H1 (cell line): ENCODE measurements at regions not wholly inside any gene's neighbourhood (a gene's known extent, or its start where the extent isn't known, plus 50 kb on each side); places are given as distances from the start of the nearest gene placed in this dataset.

ENCODE experiments used
- CTCF ChIA-PET: fragments of 300-600 bp; sonication (Branson Sonifier 250); formaldehyde crosslinking; loops from one replicate; lab custom pipeline; 2021; ENCODE audit not compliant: partially characterized antibody; lab: Charles Lee
- POLR2A ChIA-PET: fragments of 300-600 bp; sonication (Branson Sonifier 250); formaldehyde crosslinking; loops from one replicate; lab custom pipeline; 2021; ENCODE audit warnings: inconsistent platforms; ENCODE audit not compliant: partially characterized antibody; lab: Charles Lee
- DNase-seq, 2 experiments: peaks; one replicate each; pipeline versions ENCODE4 v3.0.0 to v3.0.0-alpha.2; 2010 to 2022; ENCODE audit warnings: low spot score in 2 of 2, low read depth in 1 of 2, mixed read lengths in 1 of 2
- FAIRE-seq: peaks from 2 replicates; lab custom pipeline; 2011; peaks lifted over from hg19 to GRCh38; lab: Jason Lieb, UNC
- H2AFZ ChIP-seq: 2 replicates; pipeline ENCODE4 v1.8.1; 2012; ENCODE audit warnings: low read length, inconsistent platforms
- H2AK5ac ChIP-seq: 2 replicates; pipeline ENCODE4 v1.6.1; 2013; ENCODE audit warnings: low read depth, low read length
- H2BK120ac ChIP-seq: replicated peaks from 2 replicates; pipeline ENCODE3; 2013; ENCODE audit warnings: low read depth, low read length, inconsistent platforms
- H2BK12ac ChIP-seq: 2 replicates; pipeline ENCODE4 v1.6.1; 2013; ENCODE audit warnings: low read depth, low read length
- H2BK15ac ChIP-seq: 2 replicates; pipeline ENCODE4 v1.6.1; 2013; ENCODE audit warnings: low read length
- H2BK20ac ChIP-seq: 2 replicates; pipeline ENCODE4 v1.6.1; 2013; ENCODE audit warnings: low read length
- H2BK5ac ChIP-seq: 2 replicates; pipeline ENCODE4 v1.6.1; 2013; ENCODE audit warnings: low read depth, low read length
- H3K14ac ChIP-seq: 2 replicates; pipeline ENCODE4 v1.6.1; 2013; ENCODE audit warnings: inconsistent platforms; ENCODE audit not compliant: insufficient read length
- H3K18ac ChIP-seq: 2 replicates; pipeline ENCODE4 v1.6.1; 2013; ENCODE audit warnings: low read length; ENCODE audit errors: extremely low read depth
- H3K23ac ChIP-seq: 2 replicates; pipeline ENCODE4 v1.6.1; 2013; ENCODE audit warnings: inconsistent platforms; ENCODE audit not compliant: insufficient read length
- H3K23me2 ChIP-seq: 2 replicates; pipeline ENCODE4 v1.6.1; 2013; ENCODE audit warnings: low read depth, low read length
- H3K27ac ChIP-seq: 2 replicates; pipeline ENCODE4 v1.6.1; 2011; ENCODE audit warnings: low read depth, low read length, inconsistent platforms
- H3K27me3 ChIP-seq, 4 experiments: replicated peaks in 1 of 4; 1 replicate in 1 of 4; 2 replicates in 3 of 4; pipeline versions ENCODE4 v1.6.1 to v1.8.1; 2011 to 2013; ENCODE audit warnings: low read length in 3 of 4, mild to moderate bottlenecking in 3 of 4, inconsistent platforms in 2 of 4, mixed read lengths in 2 of 4, moderate library complexity in 1 of 4; ENCODE audit not compliant: control insufficient read depth in 3 of 4, insufficient read depth in 3 of 4; ENCODE audit errors: extremely low read depth in 1 of 4
- H3K36me3 ChIP-seq, 4 experiments: 2 replicates each; pipeline versions ENCODE4 v1.6.1 to v1.8.1; 2011 to 2013; ENCODE audit warnings: mild to moderate bottlenecking in 4 of 4, low read length in 3 of 4, moderate library complexity in 2 of 4, control low read depth in 1 of 4, inconsistent platforms in 1 of 4; ENCODE audit not compliant: insufficient read depth in 4 of 4, control insufficient read depth in 2 of 4
- H3K4ac ChIP-seq: replicated peaks from 2 replicates; pipeline ENCODE3; 2013; ENCODE audit warnings: low read length, low read depth, mixed read lengths, inconsistent platforms; ENCODE audit not compliant: insufficient read length
- H3K4me1 ChIP-seq, 4 experiments: replicated peaks in 1 of 4; 1 replicate in 1 of 4; 2 replicates in 3 of 4; pipeline versions ENCODE4 v1.6.1 to v1.8.1; 2011 to 2013; ENCODE audit warnings: low read length in 3 of 4, inconsistent platforms in 2 of 4, mixed read lengths in 1 of 4; ENCODE audit not compliant: insufficient read depth in 4 of 4, control insufficient read depth in 3 of 4
- H3K4me2 ChIP-seq, 2 experiments: 2 replicates each; pipeline versions ENCODE4 v1.6.1 to v1.8.1; 2011 to 2013; ENCODE audit warnings: low read depth in 2 of 2, low read length in 2 of 2, control low read depth in 1 of 2, inconsistent platforms in 1 of 2, mild to moderate bottlenecking in 1 of 2; ENCODE audit not compliant: insufficient read depth in 1 of 2
- H3K4me3 ChIP-seq, 4 experiments: fragments of 200-600, 300-600 bp in 1 of 4; sonication (generic), shearing (Covaris generic), sonication (Bioruptor Twin) in 1 of 4; 2 replicates each; pipeline versions ENCODE4 v1.5.1 to v1.8.1; 2011 to 2016; ENCODE audit warnings: low read length in 4 of 4, low read depth in 3 of 4, control low read depth in 2 of 4, inconsistent platforms in 2 of 4, mild to moderate bottlenecking in 2 of 4, mixed read lengths in 1 of 4, moderate library complexity in 1 of 4; ENCODE audit not compliant: insufficient read depth in 2 of 4; ENCODE audit errors: extremely low read depth in 1 of 4
- H3K56ac ChIP-seq: replicated peaks from 2 replicates; pipeline ENCODE3; 2013; ENCODE audit warnings: low read depth, mild to moderate bottlenecking, mixed read lengths, low read length, inconsistent platforms; ENCODE audit not compliant: insufficient read length
- H3K79me1 ChIP-seq: 2 replicates; pipeline ENCODE4 v1.6.1; 2013; ENCODE audit warnings: low read depth, low read length, control low read depth
- H3K79me2 ChIP-seq, 2 experiments: 2 replicates each; pipeline versions ENCODE4 v1.6.1 to v1.8.1; 2012 to 2013; ENCODE audit warnings: low read length in 2 of 2, mild to moderate bottlenecking in 2 of 2, inconsistent platforms in 1 of 2; ENCODE audit not compliant: insufficient read depth in 2 of 2, control insufficient read depth in 1 of 2
- H3K9ac ChIP-seq, 4 experiments: replicated peaks in 1 of 4; 1 replicate in 1 of 4; 2 replicates in 3 of 4; pipeline versions ENCODE4 v1.6.1 to v1.8.1; 2011 to 2013; ENCODE audit warnings: low read depth in 3 of 4, low read length in 3 of 4, control low read depth in 2 of 4, mild to moderate bottlenecking in 2 of 4, moderate library complexity in 2 of 4, inconsistent platforms in 1 of 4; ENCODE audit errors: extremely low read depth in 1 of 4
- H3K9me3 ChIP-seq, 2 experiments: 2 replicates each; pipeline versions ENCODE4 v1.6.1 to v1.8.1; 2012 to 2013; ENCODE audit warnings: mild to moderate bottlenecking in 2 of 2, moderate library complexity in 2 of 2, control low read depth in 1 of 2, inconsistent platforms in 1 of 2, low read depth in 1 of 2, low read length in 1 of 2, mixed read lengths in 1 of 2; ENCODE audit not compliant: insufficient read depth in 2 of 2
- H4K20me1 ChIP-seq, 2 experiments: replicated peaks in 1 of 2; 2 replicates each; pipeline versions ENCODE3 to v1.8.1; 2011 to 2013; ENCODE audit warnings: inconsistent platforms in 2 of 2, low read length in 2 of 2, mild to moderate bottlenecking in 1 of 2; ENCODE audit not compliant: insufficient read depth in 2 of 2, control insufficient read depth in 1 of 2
- H4K5ac ChIP-seq: 2 replicates; pipeline ENCODE4 v1.6.1; 2013; ENCODE audit warnings: low read length, low read depth, mixed read lengths, inconsistent platforms; ENCODE audit not compliant: insufficient read length
- H4K8ac ChIP-seq: 2 replicates; pipeline ENCODE4 v1.8.0; 2013; ENCODE audit warnings: mild to moderate bottlenecking, moderate library complexity, low read length, inconsistent platforms; ENCODE audit not compliant: insufficient read depth; ENCODE audit errors: extremely low read depth
- H4K91ac ChIP-seq: replicated peaks from 2 replicates; pipeline ENCODE3; 2013; ENCODE audit warnings: low read length, mixed read lengths, inconsistent platforms; ENCODE audit not compliant: insufficient read length
- CBX5 ChIP-seq: fragments of 300-800, 300-1000 bp; sonication (generic); IDR thresholded peaks from 2 replicates; pipeline ENCODE4 v1.7.1; 2016; ENCODE audit warnings: antibody characterized with exemption, low read length, low read depth
- CEBPB ChIP-seq: IDR thresholded peaks from 2 replicates; pipeline ENCODE4 v1.6.1; 2012; ENCODE audit warnings: low read depth, low read length
- CHD2 ChIP-seq: IDR thresholded peaks from 2 replicates; pipeline ENCODE4 v1.6.1; 2012; ENCODE audit warnings: low read length, improper control_type of control experiment
- E2F6 ChIP-seq: IDR thresholded peaks from 2 replicates; pipeline ENCODE4 v1.6.1; 2012; ENCODE audit warnings: inconsistent platforms
- EP300 ChIP-seq, 2 experiments: IDR thresholded peaks; 1 replicate in 1 of 2; 2 replicates in 1 of 2; pipeline ENCODE4 v1.6.1; 2011 to 2012; ENCODE audit warnings: low read depth in 2 of 2, low read length in 2 of 2, mild to moderate bottlenecking in 2 of 2, borderline replicate concordance in 1 of 2, inconsistent platforms in 1 of 2, moderate library complexity in 1 of 2
- GTF2F1 ChIP-seq: IDR thresholded peaks from 2 replicates; pipeline ENCODE4 v1.6.1; 2012; ENCODE audit warnings: low read depth, low read length, improper control_type of control experiment, borderline replicate concordance
- KDM5A ChIP-seq: fragments of 200-600 bp; IDR thresholded peaks from 2 replicates; pipeline ENCODE4 v1.7.1; 2012; ENCODE audit warnings: mild to moderate bottlenecking, low read length, inconsistent platforms, mixed read lengths
- MAX ChIP-seq: IDR thresholded peaks from 2 replicates; pipeline ENCODE4 v1.6.1; 2012; ENCODE audit warnings: inconsistent platforms
- NANOG ChIP-seq: IDR thresholded peaks from 2 replicates; pipeline ENCODE4 v1.6.1; 2011; ENCODE audit warnings: low read length, low read depth, mild to moderate bottlenecking, inconsistent platforms; ENCODE audit not compliant: insufficient read depth, poor library complexity, severe bottlenecking
- POU5F1 ChIP-seq: IDR thresholded peaks from 2 replicates; pipeline ENCODE4 v1.6.1; 2011; ENCODE audit warnings: low read depth, mild to moderate bottlenecking, low read length, moderate library complexity
- RNF2 ChIP-seq: fragments of 200-900, 300-1000 bp; sonication (generic); IDR thresholded peaks from 2 replicates; pipeline ENCODE4 v1.7.1; 2016; ENCODE audit warnings: borderline replicate concordance, low read depth, mild to moderate bottlenecking, antibody characterized with exemption, low read length; ENCODE audit not compliant: poor library complexity, severe bottlenecking; ENCODE audit errors: missing control alignments
- SIN3A ChIP-seq, 2 experiments: IDR thresholded peaks in 1 of 2; conservative IDR thresholded peaks in 1 of 2; 2 replicates each; pipeline ENCODE4 v1.6.1; 2011 to 2012; ENCODE audit warnings: low read length in 2 of 2, improper control_type of control experiment in 1 of 2, low read depth in 1 of 2, mild to moderate bottlenecking in 1 of 2
- TAF1 ChIP-seq: IDR thresholded peaks from 2 replicates; pipeline ENCODE4 v1.6.1; 2011; ENCODE audit warnings: mild to moderate bottlenecking, low read depth, low read length

- Histone ChIP-seq H4K91ac (no peak overlapping the region), H4K8ac (no peak overlapping the region), H3K79me1 (no peaks in the 10 kb centered on the region), H3K27me3 (no peaks in the 10 kb centered on the region), H3K23me2 (no peaks in the 10 kb centered on the region)
- FAIRE-seq: no peak
- TF ChIP-seq NANOG (no peak), TAF1 (no peak), CBX5 (no peak), CEBPB (no peak), KDM5A (no peak), CHD2 (no peak), GTF2F1 (no peak), MAX (no peak), EP300 (IDR thresholded peaks at IDR 0.05; ENCODE audit: borderline replicate concordance in 1 of 2, low read depth in 2 of 2, low read length in 2 of 2) (no peak), POU5F1 (no peak), RNF2 (no peak), E2F6 (no peak), SIN3A (conservative IDR thresholded peaks at IDR 0.05 in 1 of 2, IDR thresholded peaks at IDR 0.05 in 1 of 2; ENCODE audit: low read depth in 1 of 2, low read length in 2 of 2) (no peak)
- TF ChIP-seq, all 59 proteins: peak for 0
- Histone ChIP-seq H2BK15ac (no peak overlapping the region), H3K4me1 (no peaks in the 10 kb centered on the region), H3K4me3 (no peak overlapping the region), H2AFZ (no peak overlapping the region), H3K14ac (no peak overlapping the region), H4K20me1 (no peaks in the 10 kb centered on the region), H3K56ac (no peak overlapping the region), H3K79me2 (no peaks in the 10 kb centered on the region), H3K36me3 (no peaks in the 10 kb centered on the region), H4K5ac (no peak overlapping the region), H2BK12ac (no peak overlapping the region), H2AK5ac (no peak overlapping the region), H2BK5ac (no peak overlapping the region), H2BK120ac (no peak overlapping the region), H3K4ac (no peak overlapping the region), H3K9me3 (no peaks in the 10 kb centered on the region), H3K23ac (no peak overlapping the region), H3K27ac (no peak overlapping the region), H3K4me2 (no peak overlapping the region), H3K18ac (no peak overlapping the region), H2BK20ac (no peak overlapping the region), H3K9ac (no peak overlapping the region)
- DNase-seq: no peak
- CTCF ChIA-PET: no interaction called here
- POLR2A ChIA-PET: no interaction called here
Measured at GRCh38 chr1:98126740-98127139, 205.9 kb upstream of the DPYD start.
